ENCODE measurements at regions not wholly inside any gene's neighbourhood (a gene's known extent, or its start where the extent isn't known, plus 50 kb on each side); places are given as distances from the start of the nearest gene placed in this dataset.

- H3K4me1 ChIP-seq, result no peaks in the 10 kb centered on the region
- DNase-seq, result no peak
- intact Hi-C loops (cut with DNase I; ENCODE audit: low total_unique reads), result no loop called here
- H3K9me3 ChIP-seq, result peaks cover 0 to 6% (median 0%) of the 10 kb centered on the region in 4 donors
- no peaks in the 10 kb centered on the region for H3K36me3 ChIP-seq
- WGBS, 5 donors, result 73 to 89% (median 83%) methylated on average over 5 of the region's 5 CpGs
- no peaks in the 10 kb centered on the region for H3K27me3 ChIP-seq
- no peak overlapping the region for H3K4me3 ChIP-seq
- TF ChIP-seq EP300 (IDR thresholded peaks at IDR 0.05), result no peak
- TF ChIP-seq, protein P1, sequence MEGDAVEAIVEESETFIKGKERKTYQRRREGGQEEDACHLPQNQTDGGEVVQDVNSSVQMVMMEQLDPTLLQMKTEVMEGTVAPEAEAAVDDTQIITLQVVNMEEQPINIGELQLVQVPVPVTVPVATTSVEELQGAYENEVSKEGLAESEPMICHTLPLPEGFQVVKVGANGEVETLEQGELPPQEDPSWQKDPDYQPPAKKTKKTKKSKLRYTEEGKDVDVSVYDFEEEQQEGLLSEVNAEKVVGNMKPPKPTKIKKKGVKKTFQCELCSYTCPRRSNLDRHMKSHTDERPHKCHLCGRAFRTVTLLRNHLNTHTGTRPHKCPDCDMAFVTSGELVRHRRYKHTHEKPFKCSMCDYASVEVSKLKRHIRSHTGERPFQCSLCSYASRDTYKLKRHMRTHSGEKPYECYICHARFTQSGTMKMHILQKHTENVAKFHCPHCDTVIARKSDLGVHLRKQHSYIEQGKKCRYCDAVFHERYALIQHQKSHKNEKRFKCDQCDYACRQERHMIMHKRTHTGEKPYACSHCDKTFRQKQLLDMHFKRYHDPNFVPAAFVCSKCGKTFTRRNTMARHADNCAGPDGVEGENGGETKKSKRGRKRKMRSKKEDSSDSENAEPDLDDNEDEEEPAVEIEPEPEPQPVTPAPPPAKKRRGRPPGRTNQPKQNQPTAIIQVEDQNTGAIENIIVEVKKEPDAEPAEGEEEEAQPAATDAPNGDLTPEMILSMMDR (IDR thresholded peaks at IDR 0.05), result no peak
- TF ChIP-seq POLR2AphosphoS5 (IDR thresholded peaks at IDR 0.05), result no peak
- no peak for TF ChIP-seq POLR2A (IDR thresholded peaks at IDR 0.05)
- no peak overlapping the region for H3K27ac ChIP-seq
Observed at GRCh38 chr13:85093808-85094207, 705.4 kb downstream of the SLITRK6 start.

DNA sequence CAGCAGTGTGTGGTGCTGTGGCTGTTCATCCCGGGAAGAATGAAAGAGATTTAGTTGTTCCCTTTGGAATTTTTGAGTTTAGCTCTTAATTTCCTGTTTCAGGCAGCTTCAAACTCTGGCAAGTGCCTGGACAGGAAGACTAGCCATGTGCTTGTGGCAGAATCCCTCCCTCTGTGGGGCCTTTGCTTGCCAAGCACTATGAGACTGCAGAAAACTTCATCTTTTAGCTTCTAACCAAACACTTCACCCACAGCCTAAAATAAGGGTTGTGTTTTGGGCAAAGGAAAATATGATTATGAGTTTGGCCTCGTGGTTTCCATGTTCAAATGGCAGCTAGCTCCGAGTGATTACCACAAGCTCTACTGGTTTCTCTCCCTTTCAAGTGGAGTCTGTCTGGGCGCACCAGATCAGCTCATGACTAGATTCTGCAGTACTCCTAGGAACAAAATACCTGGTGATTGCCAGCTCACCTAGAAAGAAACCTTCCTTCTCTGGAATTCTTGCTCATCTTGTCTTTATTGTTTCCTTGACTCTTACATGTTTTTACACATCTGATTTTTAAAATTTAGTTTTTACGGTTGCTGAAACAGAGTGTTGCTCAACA is 707.5 kb downstream of the SLITRK6 start:
- no peak for DNase-seq
- TF ChIP-seq POLR2AphosphoS5 (IDR thresholded peaks at IDR 0.05) (no peak), POLR2A (IDR thresholded peaks at IDR 0.05) (no peak), EP300 (IDR thresholded peaks at IDR 0.05) (no peak)
- TF ChIP-seq, protein P1 (IDR thresholded peaks at IDR 0.05), result no peak
- intact Hi-C loops (cut with DNase I; ENCODE audit: low total_unique reads), result no loop called here
- H3K4me1 ChIP-seq, result no peaks in the 10 kb centered on the region
- no peaks in the 10 kb centered on the region for H3K9me3 ChIP-seq
- no peaks in the 10 kb centered on the region for H3K36me3 ChIP-seq
- H3K4me3 ChIP-seq, result no peak overlapping the region
- H3K27ac ChIP-seq, result no peak overlapping the region
- 68 to 79% (median 74%) methylated on average over 5 of the region's 5 CpGs for WGBS, 5 donors
- no peaks in the 10 kb centered on the region for H3K27me3 ChIP-seq

- Histone ChIP-seq H3K4me1 (no peaks in the 10 kb centered on the region), H3K27ac (no peak overlapping the region), H3K4me3 (no peak overlapping the region), H3K27me3 (no peaks in the 10 kb centered on the region), H3K9me3 (no peaks in the 10 kb centered on the region), H3K36me3 (no peaks in the 10 kb centered on the region)
- intact Hi-C loops (cut with DNase I; ENCODE audit: low total_unique reads), result no loop called here
- 77 to 94% (median 90%) methylated on average over 2 of the region's 2 CpGs for WGBS, 5 donors
- no peak for DNase-seq
- TF ChIP-seq EP300 (IDR thresholded peaks at IDR 0.05) (no peak), POLR2A (IDR thresholded peaks at IDR 0.05) (no peak), POLR2AphosphoS5 (IDR thresholded peaks at IDR 0.05) (no peak)
- TF ChIP-seq, protein P1 (IDR thresholded peaks at IDR 0.05), result no peak
Observed at GRCh38 chr13:85089186-85089585, 710.0 kb downstream of the SLITRK6 start.

- H3K27ac ChIP-seq, result no peak overlapping the region
- H3K4me1 ChIP-seq, result no peaks in the 10 kb centered on the region
- no peak for DNase-seq
- no peaks in the 10 kb centered on the region for H3K36me3 ChIP-seq
- no peaks in the 10 kb centered on the region for H3K9me3 ChIP-seq
- WGBS, 5 donors, result 47 to 76% (median 48%) methylated on average over 1 of the region's 1 CpG
- intact Hi-C loops (cut with DNase I; ENCODE audit: low total_unique reads), result no loop called here
- TF ChIP-seq POLR2AphosphoS5 (IDR thresholded peaks at IDR 0.05) (no peak), POLR2A (IDR thresholded peaks at IDR 0.05) (no peak), EP300 (IDR thresholded peaks at IDR 0.05) (no peak)
- TF ChIP-seq, protein P1 (IDR thresholded peaks at IDR 0.05), result no peak
- H3K4me3 ChIP-seq, result no peak overlapping the region
- no peaks in the 10 kb centered on the region for H3K27me3 ChIP-seq
Observed at GRCh38 chr13:85080691-85081090, 718.5 kb downstream of the SLITRK6 start.

Measured in stomach (tissue), 8 donors.